SK-N-SH treated with all-trans-retinoic acid at 6 μM for 48 hours (cell line): ENCODE measurements at regions not wholly inside any gene's neighbourhood (a gene's known extent, or its start where the extent isn't known, plus 50 kb on each side); places are given as distances from the start of the nearest gene placed in this dataset.

ENCODE experiments used
- CSDC2 ChIP-seq: fragments of 250-450 bp; sonication (Bioruptor Pico); IDR thresholded peaks from 2 replicates; pipeline ENCODE4 v1.5.0; 2020; ENCODE audit warnings: mild to moderate bottlenecking, moderate library complexity
- CSRNP3 ChIP-seq: fragments of 250-450 bp; sonication (Bioruptor Pico); IDR thresholded peaks from 2 replicates; pipeline ENCODE4 v1.5.1; 2021; ENCODE audit warnings: mild to moderate bottlenecking, moderate library complexity
- RARB ChIP-seq: fragments of 250-450 bp; sonication (Bioruptor Pico); IDR thresholded peaks from 2 replicates; pipeline ENCODE4 v1.8.0; 2021; ENCODE audit warnings: mild to moderate bottlenecking, moderate library complexity
- TCF4 ChIP-seq: fragments of 250-450 bp; sonication (Bioruptor Pico); IDR thresholded peaks from 2 replicates; pipeline ENCODE4 v1.8.0; 2021; ENCODE audit warnings: mild to moderate bottlenecking, moderate library complexity, borderline replicate concordance
- ZC3H10 ChIP-seq: fragments of 250-450 bp; sonication (Bioruptor Pico); IDR thresholded peaks from 2 replicates; pipeline ENCODE4 v1.5.1; 2021; ENCODE audit warnings: mild to moderate bottlenecking, moderate library complexity
- ZFP3 ChIP-seq: fragments of 250-450 bp; sonication (Bioruptor Pico); IDR thresholded peaks from 2 replicates; pipeline ENCODE4 v1.5.0; 2020; ENCODE audit warnings: mild to moderate bottlenecking, moderate library complexity
- ZFP30 ChIP-seq: fragments of 450-650 bp; formaldehyde crosslinking; IDR thresholded peaks from 2 replicates; pipeline ENCODE4 v1.5.0; 2022; ENCODE audit warnings: mild to moderate bottlenecking, moderate library complexity
- TF ChIP-seq, protein P1 (sequence below): fragments of 250-450 bp; sonication (Bioruptor Pico); IDR thresholded peaks from 2 replicates; pipeline ENCODE4 v1.8.0; 2021; ENCODE audit warnings: low read depth, mild to moderate bottlenecking, moderate library complexity, borderline replicate concordance
- TF ChIP-seq, protein P2 (sequence below): fragments of 250-450 bp; sonication (Bioruptor Pico); IDR thresholded peaks from 2 replicates; pipeline ENCODE4 v1.8.0; 2020; ENCODE audit warnings: mild to moderate bottlenecking, moderate library complexity, borderline replicate concordance
- TF ChIP-seq, protein P3 (sequence below): fragments of 250-450 bp; sonication (Bioruptor Pico); IDR thresholded peaks from 2 replicates; pipeline ENCODE4 v1.5.1; 2020; ENCODE audit warnings: low read depth, mild to moderate bottlenecking, moderate library complexity

DNA sequence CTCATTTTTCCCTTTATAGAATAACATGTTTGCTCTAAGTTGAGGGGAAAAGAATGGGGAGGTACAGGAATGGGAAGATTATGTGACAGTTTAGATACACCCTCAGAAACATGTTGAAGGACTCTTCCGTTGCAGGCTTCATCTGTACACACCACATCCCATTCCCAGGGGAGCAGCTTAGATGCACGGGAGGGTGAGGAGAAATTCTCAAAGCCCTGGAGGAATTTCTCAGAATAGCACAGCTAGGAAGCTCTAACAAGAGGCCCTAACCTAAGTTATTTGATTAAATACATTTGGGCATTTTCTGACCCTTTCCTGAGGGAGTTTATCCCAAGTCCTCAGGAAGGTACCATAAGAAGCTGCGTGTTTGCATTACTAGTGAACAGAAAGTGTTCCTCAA is 660.2 kb upstream of the IGFBP3 start:
- TF ChIP-seq, protein P1, sequence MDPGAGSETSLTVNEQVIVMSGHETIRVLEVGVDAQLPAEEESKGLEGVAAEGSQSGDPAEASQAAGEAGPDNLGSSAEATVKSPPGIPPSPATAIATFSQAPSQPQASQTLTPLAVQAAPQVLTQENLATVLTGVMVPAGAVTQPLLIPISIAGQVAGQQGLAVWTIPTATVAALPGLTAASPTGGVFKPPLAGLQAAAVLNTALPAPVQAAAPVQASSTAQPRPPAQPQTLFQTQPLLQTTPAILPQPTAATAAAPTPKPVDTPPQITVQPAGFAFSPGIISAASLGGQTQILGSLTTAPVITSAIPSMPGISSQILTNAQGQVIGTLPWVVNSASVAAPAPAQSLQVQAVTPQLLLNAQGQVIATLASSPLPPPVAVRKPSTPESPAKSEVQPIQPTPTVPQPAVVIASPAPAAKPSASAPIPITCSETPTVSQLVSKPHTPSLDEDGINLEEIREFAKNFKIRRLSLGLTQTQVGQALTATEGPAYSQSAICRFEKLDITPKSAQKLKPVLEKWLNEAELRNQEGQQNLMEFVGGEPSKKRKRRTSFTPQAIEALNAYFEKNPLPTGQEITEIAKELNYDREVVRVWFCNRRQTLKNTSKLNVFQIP (CRISPR knock-in tag), result no peak
- TF ChIP-seq RARB (CRISPR knock-in tag), result no peak
- no peak for TF ChIP-seq ZFP3 (CRISPR knock-in tag)
- TF ChIP-seq, protein P2, sequence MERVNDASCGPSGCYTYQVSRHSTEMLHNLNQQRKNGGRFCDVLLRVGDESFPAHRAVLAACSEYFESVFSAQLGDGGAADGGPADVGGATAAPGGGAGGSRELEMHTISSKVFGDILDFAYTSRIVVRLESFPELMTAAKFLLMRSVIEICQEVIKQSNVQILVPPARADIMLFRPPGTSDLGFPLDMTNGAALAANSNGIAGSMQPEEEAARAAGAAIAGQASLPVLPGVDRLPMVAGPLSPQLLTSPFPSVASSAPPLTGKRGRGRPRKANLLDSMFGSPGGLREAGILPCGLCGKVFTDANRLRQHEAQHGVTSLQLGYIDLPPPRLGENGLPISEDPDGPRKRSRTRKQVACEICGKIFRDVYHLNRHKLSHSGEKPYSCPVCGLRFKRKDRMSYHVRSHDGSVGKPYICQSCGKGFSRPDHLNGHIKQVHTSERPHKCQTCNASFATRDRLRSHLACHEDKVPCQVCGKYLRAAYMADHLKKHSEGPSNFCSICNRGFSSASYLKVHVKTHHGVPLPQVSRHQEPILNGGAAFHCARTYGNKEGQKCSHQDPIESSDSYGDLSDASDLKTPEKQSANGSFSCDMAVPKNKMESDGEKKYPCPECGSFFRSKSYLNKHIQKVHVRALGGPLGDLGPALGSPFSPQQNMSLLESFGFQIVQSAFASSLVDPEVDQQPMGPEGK (CRISPR knock-in tag), result no peak
- TF ChIP-seq TCF4 (CRISPR knock-in tag), result no peak
- TF ChIP-seq, protein P3, sequence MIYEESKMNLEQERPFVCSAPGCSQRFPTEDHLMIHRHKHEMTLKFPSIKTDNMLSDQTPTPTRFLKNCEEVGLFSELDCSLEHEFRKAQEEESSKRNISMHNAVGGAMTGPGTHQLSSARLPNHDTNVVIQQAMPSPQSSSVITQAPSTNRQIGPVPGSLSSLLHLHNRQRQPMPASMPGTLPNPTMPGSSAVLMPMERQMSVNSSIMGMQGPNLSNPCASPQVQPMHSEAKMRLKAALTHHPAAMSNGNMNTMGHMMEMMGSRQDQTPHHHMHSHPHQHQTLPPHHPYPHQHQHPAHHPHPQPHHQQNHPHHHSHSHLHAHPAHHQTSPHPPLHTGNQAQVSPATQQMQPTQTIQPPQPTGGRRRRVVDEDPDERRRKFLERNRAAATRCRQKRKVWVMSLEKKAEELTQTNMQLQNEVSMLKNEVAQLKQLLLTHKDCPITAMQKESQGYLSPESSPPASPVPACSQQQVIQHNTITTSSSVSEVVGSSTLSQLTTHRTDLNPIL, result no peak
- no peak for TF ChIP-seq ZC3H10
- TF ChIP-seq CSRNP3, result no peak
- no peak for TF ChIP-seq CSDC2 (CRISPR knock-in tag)
- no peak for TF ChIP-seq ZFP30
